Keratinocyte (primary cell): ENCODE measurements at regions not wholly inside any gene's neighbourhood (a gene's known extent, or its start where the extent isn't known, plus 50 kb on each side); places are given as distances from the start of the nearest gene placed in this dataset.

Source experiments
- DNase-seq: peaks from one replicate; pipeline ENCODE4 v3.0.0-alpha.2; 2011; ENCODE audit warnings: low read depth, missing footprints, low spot score
- FAIRE-seq: peaks from 2 replicates; lab custom pipeline; 2011; peaks lifted over from hg19 to GRCh38; lab: Jason Lieb, UNC
- H2AFZ ChIP-seq: 2 replicates; pipeline ENCODE4 v1.6.0; 2012; ENCODE audit warnings: low read length, control low read depth, inconsistent platforms; ENCODE audit not compliant: control insufficient read depth
- H3K27ac ChIP-seq: 2 replicates; pipeline ENCODE4 v1.5.1; 2011; ENCODE audit warnings: low read length; ENCODE audit not compliant: control insufficient read depth, insufficient read depth
- H3K27me3 ChIP-seq: 3 replicates; pipeline ENCODE4 v1.6.0; 2011; ENCODE audit warnings: low read length; ENCODE audit not compliant: control insufficient read depth, insufficient read depth; ENCODE audit errors: extremely low read depth
- H3K36me3 ChIP-seq, 2 experiments: 2 replicates in 1 of 2; 3 replicates in 1 of 2; pipeline ENCODE4 v1.5.1; 2011; ENCODE audit warnings: low read length in 2 of 2, mild to moderate bottlenecking in 1 of 2; ENCODE audit not compliant: control insufficient read depth in 2 of 2, insufficient read depth in 2 of 2; ENCODE audit errors: extremely low read depth in 1 of 2
- H3K4me1 ChIP-seq: 3 replicates; pipeline ENCODE4 v1.5.1; 2011; ENCODE audit warnings: low read length; ENCODE audit not compliant: control insufficient read depth, insufficient read depth; ENCODE audit errors: extremely low read depth
- H3K4me2 ChIP-seq: 3 replicates; pipeline ENCODE4 v1.6.0; 2011; ENCODE audit warnings: low read depth, low read length; ENCODE audit not compliant: control insufficient read depth, insufficient read depth; ENCODE audit errors: extremely low read depth
- H3K4me3 ChIP-seq, 3 experiments: fragments of 200-600 bp in 1 of 3; sonication (generic) in 1 of 3; 2 replicates in 2 of 3; 3 replicates in 1 of 3; pipeline ENCODE4 v1.5.1; 2011 to 2016; ENCODE audit warnings: low read length in 3 of 3, mild to moderate bottlenecking in 3 of 3, control low read depth in 2 of 3, inconsistent platforms in 1 of 3, low read depth in 1 of 3, mixed read lengths in 1 of 3, mixed run types in 1 of 3, moderate library complexity in 1 of 3; ENCODE audit not compliant: control insufficient read depth in 2 of 3, insufficient read depth in 2 of 3; ENCODE audit errors: extremely low read depth in 1 of 3
- H3K79me2 ChIP-seq: 2 replicates; pipeline ENCODE4 v1.6.0; 2012; ENCODE audit warnings: low read length; ENCODE audit not compliant: control insufficient read depth, insufficient read depth
- H3K9ac ChIP-seq: 3 replicates; pipeline ENCODE4 v1.6.0; 2011; ENCODE audit warnings: low read length; ENCODE audit not compliant: control insufficient read depth, insufficient read depth; ENCODE audit errors: extremely low read depth
- H3K9me1 ChIP-seq: 3 replicates; pipeline ENCODE4 v1.6.0; 2011; ENCODE audit warnings: low read length; ENCODE audit not compliant: control insufficient read depth, insufficient read depth; ENCODE audit errors: extremely low read depth
- H3K9me3 ChIP-seq: 2 replicates; pipeline ENCODE4 v1.5.1; 2012; ENCODE audit warnings: low read depth, low read length; ENCODE audit not compliant: control insufficient read depth
- H4K20me1 ChIP-seq: 3 replicates; pipeline ENCODE4 v1.6.0; 2011; ENCODE audit warnings: low read length; ENCODE audit not compliant: control insufficient read depth, insufficient read depth; ENCODE audit errors: extremely low read depth
- CTCF ChIP-seq, 3 experiments: IDR thresholded peaks in 1 of 3; conservative IDR thresholded peaks in 1 of 3; optimal IDR thresholded peaks in 1 of 3; 2 replicates in 2 of 3; 3 replicates in 1 of 3; pipeline versions ENCODE3 to v1.5.1; 2011; ENCODE audit warnings: low read length in 3 of 3, mild to moderate bottlenecking in 3 of 3, moderate library complexity in 2 of 3, control low read depth in 1 of 3, inconsistent platforms in 1 of 3; ENCODE audit not compliant: insufficient read depth in 2 of 3; ENCODE audit errors: extremely low read depth in 1 of 3
- EZH2 ChIP-seq: IDR thresholded peaks from one replicate; pipeline ENCODE4 v1.6.1; 2012; ENCODE audit warnings: inconsistent platforms, mild to moderate bottlenecking, low read length, moderate library complexity
- dilution Hi-C: fragments of 300-500 bp; cut with MboI; formaldehyde crosslinking; loops from one replicate; pipeline ENCODE4 v1.7.0; 2020; ENCODE audit warnings: low sequenced_read_pairs; ENCODE audit not compliant: extremely low pct_ligation_motif_present

- no peaks in the 10 kb centered on the region for H3K4me1 ChIP-seq
- H2AFZ ChIP-seq, result no peak overlapping the region
- no peaks in the 10 kb centered on the region for H3K9me1 ChIP-seq
- no peaks in the 10 kb centered on the region for H3K36me3 ChIP-seq
- H3K9me3 ChIP-seq, result no peaks in the 10 kb centered on the region
- no peak overlapping the region for H3K9ac ChIP-seq
- dilution Hi-C loops, result no loop called here
- H4K20me1 ChIP-seq, result no peaks in the 10 kb centered on the region
- no peak overlapping the region for H3K4me2 ChIP-seq
- no peak for DNase-seq
- no peak overlapping the region for H3K4me3 ChIP-seq
- TF ChIP-seq CTCF (optimal IDR thresholded peaks at IDR 0.05 in 1 of 3, IDR thresholded peaks at IDR 0.05 in 1 of 3, conservative IDR thresholded peaks at IDR 0.05 in 1 of 3; ENCODE audit: extremely low read depth in 1 of 3, insufficient read depth in 2 of 3, low read length in 3 of 3) (no peak), EZH2 (no peak)
- H3K27me3 ChIP-seq, result peaks cover 18% of the 10 kb centered on the region
- no peak for FAIRE-seq
- no peaks in the 10 kb centered on the region for H3K79me2 ChIP-seq
- no peak overlapping the region for H3K27ac ChIP-seq
Measured at GRCh38 chr5:113692466-113692865, 179.0 kb downstream of the YTHDC2 start.

- Histone ChIP-seq H3K4me2 (no peak overlapping the region), H3K79me2 (no peaks in the 10 kb centered on the region), H3K4me1 (no peaks in the 10 kb centered on the region), H3K36me3 (no peaks in the 10 kb centered on the region), H2AFZ (no peak overlapping the region), H3K27me3 (peaks cover 18% of the 10 kb centered on the region), H3K27ac (no peak overlapping the region), H3K9me3 (no peaks in the 10 kb centered on the region), H3K9ac (no peak overlapping the region), H3K9me1 (no peaks in the 10 kb centered on the region), H3K4me3 (no peak overlapping the region), H4K20me1 (no peaks in the 10 kb centered on the region)
- no peak for TF ChIP-seq CTCF (optimal IDR thresholded peaks at IDR 0.05 in 1 of 3, IDR thresholded peaks at IDR 0.05 in 1 of 3, conservative IDR thresholded peaks at IDR 0.05 in 1 of 3; ENCODE audit: extremely low read depth in 1 of 3, insufficient read depth in 2 of 3, low read length in 3 of 3)
- TF ChIP-seq EZH2, result no peak
- dilution Hi-C loops, result no loop called here
- DNase-seq (no peak), FAIRE-seq (no peak)
Measured at GRCh38 chr5:113692891-113693457, 179.5 kb downstream of the YTHDC2 start.
